ENCODE measurements at regions not wholly inside any gene's neighbourhood (a gene's known extent, or its start where the extent isn't known, plus 50 kb on each side); places are given as distances from the start of the nearest gene placed in this dataset.
"Not testable (repeated sequence)": the region's sequence is repeated elsewhere in the genome, so short reads cannot be mapped to it uniquely, and the experiment has no call there.

- H3K9ac ChIP-seq (ENCODE audit: low read length) = no peak overlapping the region
- no peaks in the 10 kb centered on the region for H3K4me1 ChIP-seq (ENCODE audit: low read length)
- H3K27me3 ChIP-seq (ENCODE audit: low read length) = no peaks in the 10 kb centered on the region
- H3K4me3 ChIP-seq (ENCODE audit: low read length) = no peak overlapping the region
- no peak overlapping the region for H3K27ac ChIP-seq (ENCODE audit: low read length)
- H3K36me3 ChIP-seq (ENCODE audit: insufficient read depth, low read length) = no peaks in the 10 kb centered on the region
- H3K9me2 ChIP-seq (replicated peaks; ENCODE audit: insufficient read depth, low read length) = 0 out of 2 replicates have a peak, but pooled peaks cover 3% of the 10 kb centered on the region
- no peaks in the 10 kb centered on the region for H3K9me3 ChIP-seq (ENCODE audit: low read length)
- DNase-seq = no peak
- H4K20me1 ChIP-seq (ENCODE audit: insufficient read depth, low read depth, low read length) = no peaks in the 10 kb centered on the region
- no peaks in the 10 kb centered on the region for H3K79me2 ChIP-seq (ENCODE audit: low read length)
- no peak overlapping the region for H3K4me2 ChIP-seq (ENCODE audit: low read depth, low read length, poor library complexity, severe bottlenecking)
- H2AFZ ChIP-seq (ENCODE audit: low read length) = no peak overlapping the region
Measured at GRCh38 chr6:94735270-94735669, 842.1 kb upstream of the MANEA start.

GRCh38 chr6:94734751-94735150 lies 842.6 kb upstream of the MANEA start:
- no peak overlapping the region for H2AFZ ChIP-seq (ENCODE audit: low read length)
- H3K9ac ChIP-seq (ENCODE audit: low read length) = no peak overlapping the region
- H3K27me3 ChIP-seq (ENCODE audit: low read length) = no peaks in the 10 kb centered on the region
- no peak overlapping the region for H3K4me3 ChIP-seq (ENCODE audit: low read length)
- H3K36me3 ChIP-seq (ENCODE audit: insufficient read depth, low read length) = no peaks in the 10 kb centered on the region
- no peaks in the 10 kb centered on the region for H3K9me3 ChIP-seq (ENCODE audit: low read length)
- no peak overlapping the region for H3K27ac ChIP-seq (ENCODE audit: low read length)
- H3K4me2 ChIP-seq (ENCODE audit: low read depth, low read length, poor library complexity, severe bottlenecking) = no peak overlapping the region
- no peaks in the 10 kb centered on the region for H3K79me2 ChIP-seq (ENCODE audit: low read length)
- no peak for DNase-seq
- H3K9me2 ChIP-seq (replicated peaks; ENCODE audit: insufficient read depth, low read length) = 0 out of 2 replicates have a peak, but pooled peaks cover 3% of the 10 kb centered on the region
- no peaks in the 10 kb centered on the region for H4K20me1 ChIP-seq (ENCODE audit: insufficient read depth, low read depth, low read length)
- H3K4me1 ChIP-seq (ENCODE audit: low read length) = no peaks in the 10 kb centered on the region

GRCh38 chr6:94733066-94733465 lies 844.3 kb upstream of the MANEA start:
- no peak for DNase-seq
- no peak overlapping the region for H3K27ac ChIP-seq (ENCODE audit: low read length)
- no peak overlapping the region for H3K4me3 ChIP-seq (ENCODE audit: low read length)
- H3K36me3 ChIP-seq (ENCODE audit: insufficient read depth, low read length) = no peaks in the 10 kb centered on the region
- no peak overlapping the region for H3K4me2 ChIP-seq (ENCODE audit: low read depth, low read length, poor library complexity, severe bottlenecking)
- H3K9ac ChIP-seq (ENCODE audit: low read length) = no peak overlapping the region
- H4K20me1 ChIP-seq (ENCODE audit: insufficient read depth, low read depth, low read length) = no peaks in the 10 kb centered on the region
- H3K27me3 ChIP-seq (ENCODE audit: low read length) = no peaks in the 10 kb centered on the region
- no peaks in the 10 kb centered on the region for H3K9me2 ChIP-seq (replicated peaks; ENCODE audit: insufficient read depth, low read length)
- no peaks in the 10 kb centered on the region for H3K79me2 ChIP-seq (ENCODE audit: low read length)
- H3K4me1 ChIP-seq (ENCODE audit: low read length) = no peaks in the 10 kb centered on the region
- no peaks in the 10 kb centered on the region for H3K9me3 ChIP-seq (ENCODE audit: low read length)
- H2AFZ ChIP-seq (ENCODE audit: low read length) = no peak overlapping the region

GRCh38 chr6:94727710-94728109 lies 849.6 kb upstream of the MANEA start:
- H3K79me2 ChIP-seq (ENCODE audit: low read length) = no peaks in the 10 kb centered on the region
- H3K9ac ChIP-seq (ENCODE audit: low read length) = no peak overlapping the region
- H3K9me3 ChIP-seq (ENCODE audit: low read length) = no peaks in the 10 kb centered on the region; the same call in 1 of the 2 replicates
- no peaks in the 10 kb centered on the region for H3K4me1 ChIP-seq (ENCODE audit: low read length)
- H4K20me1 ChIP-seq (ENCODE audit: insufficient read depth, low read depth, low read length) = no peaks in the 10 kb centered on the region
- H3K27me3 ChIP-seq (ENCODE audit: low read length) = no peaks in the 10 kb centered on the region
- no peaks in the 10 kb centered on the region for H3K9me2 ChIP-seq (replicated peaks; ENCODE audit: insufficient read depth, low read length)
- DNase-seq = no peak
- H3K4me2 ChIP-seq (ENCODE audit: low read depth, low read length, poor library complexity, severe bottlenecking) = no peak overlapping the region
- no peak overlapping the region for H3K27ac ChIP-seq (ENCODE audit: low read length)
- no peak overlapping the region for H3K4me3 ChIP-seq (ENCODE audit: low read length)
- no peaks in the 10 kb centered on the region for H3K36me3 ChIP-seq (ENCODE audit: insufficient read depth, low read length)
- no peak overlapping the region for H2AFZ ChIP-seq (ENCODE audit: low read length)

- H3K79me2 ChIP-seq (ENCODE audit: low read length) = no peaks in the 10 kb centered on the region
- H3K9me3 ChIP-seq (ENCODE audit: low read length) = no peaks in the 10 kb centered on the region
- no peaks in the 10 kb centered on the region for H3K36me3 ChIP-seq (ENCODE audit: insufficient read depth, low read length)
Measured at GRCh38 chr6:94721459-94721858, 855.9 kb upstream of the MANEA start.

GRCh38 chr6:94713446-94713845 lies 863.9 kb upstream of the MANEA start:
- Histone ChIP-seq H3K4me1 (ENCODE audit: low read length) (no peaks in the 10 kb centered on the region), H3K9me3 (ENCODE audit: low read length) (no peaks in the 10 kb centered on the region), H3K4me2 (ENCODE audit: low read depth, low read length, poor library complexity, severe bottlenecking) (no peak overlapping the region), H3K9ac (ENCODE audit: low read length) (no peak overlapping the region), H3K4me3 (ENCODE audit: low read length) (no peak overlapping the region), H3K79me2 (ENCODE audit: low read length) (no peaks in the 10 kb centered on the region), H3K36me3 (ENCODE audit: insufficient read depth, low read length) (no peaks in the 10 kb centered on the region), H3K27ac (ENCODE audit: low read length) (no peak overlapping the region), H2AFZ (ENCODE audit: low read length) (no peak overlapping the region), H3K27me3 (ENCODE audit: low read length) (no peaks in the 10 kb centered on the region), H3K9me2 (replicated peaks; ENCODE audit: insufficient read depth, low read length) (no peaks in the 10 kb centered on the region), H4K20me1 (ENCODE audit: insufficient read depth, low read depth, low read length) (no peaks in the 10 kb centered on the region)
- no peak for DNase-seq

More at GRCh38 chr6:94721459-94721858, 855.9 kb upstream of the MANEA start:
- no peak overlapping the region for H3K9ac ChIP-seq (ENCODE audit: low read length)
- no peaks in the 10 kb centered on the region for H3K9me2 ChIP-seq (replicated peaks; ENCODE audit: insufficient read depth, low read length)
- no peaks in the 10 kb centered on the region for H3K27me3 ChIP-seq (ENCODE audit: low read length)
- no peak overlapping the region for H3K4me2 ChIP-seq (ENCODE audit: low read depth, low read length, poor library complexity, severe bottlenecking)
- no peak for DNase-seq
- H3K27ac ChIP-seq (ENCODE audit: low read length) = no peak overlapping the region
- H3K4me1 ChIP-seq (ENCODE audit: low read length) = no peaks in the 10 kb centered on the region
- H3K4me3 ChIP-seq (ENCODE audit: low read length) = no peak overlapping the region
- H4K20me1 ChIP-seq (ENCODE audit: insufficient read depth, low read depth, low read length) = no peaks in the 10 kb centered on the region
- no peak overlapping the region for H2AFZ ChIP-seq (ENCODE audit: low read length)

GRCh38 chr6:94698773-94699172 lies 878.6 kb upstream of the MANEA start:
- Histone ChIP-seq H3K4me3 (ENCODE audit: low read length) (no peak overlapping the region), H3K4me1 (ENCODE audit: low read length) (no peaks in the 10 kb centered on the region), H3K9me3 (ENCODE audit: low read length) (no peaks in the 10 kb centered on the region), H2AFZ (ENCODE audit: low read length) (no peak overlapping the region), H3K36me3 (ENCODE audit: insufficient read depth, low read length) (no peaks in the 10 kb centered on the region), H4K20me1 (ENCODE audit: insufficient read depth, low read depth, low read length) (no peaks in the 10 kb centered on the region), H3K27ac (ENCODE audit: low read length) (no peak overlapping the region), H3K79me2 (ENCODE audit: low read length) (no peaks in the 10 kb centered on the region), H3K4me2 (ENCODE audit: low read depth, low read length, poor library complexity, severe bottlenecking) (no peak overlapping the region), H3K9me2 (replicated peaks; ENCODE audit: insufficient read depth, low read length) (no peaks in the 10 kb centered on the region), H3K27me3 (ENCODE audit: low read length) (no peaks in the 10 kb centered on the region), H3K9ac (ENCODE audit: low read length) (no peak overlapping the region)
- no peak for DNase-seq

- H3K27me3 ChIP-seq (ENCODE audit: low read length); H2AFZ ChIP-seq (ENCODE audit: low read length); H3K4me2 ChIP-seq (ENCODE audit: low read depth, low read length, poor library complexity, severe bottlenecking); H3K36me3 ChIP-seq (ENCODE audit: insufficient read depth, low read length); H3K9me2 ChIP-seq (replicated peaks; ENCODE audit: insufficient read depth, low read length); H3K9ac ChIP-seq (ENCODE audit: low read length); DNase-seq; H3K27ac ChIP-seq (ENCODE audit: low read length); H3K4me1 ChIP-seq (ENCODE audit: low read length); H4K20me1 ChIP-seq (ENCODE audit: insufficient read depth, low read depth, low read length); H3K9me3 ChIP-seq (ENCODE audit: low read length); H3K79me2 ChIP-seq (ENCODE audit: low read length); H3K4me3 ChIP-seq (ENCODE audit: low read length): not testable (repeated sequence)
Measured at GRCh38 chr6:94687255-94687654, 890.1 kb upstream of the MANEA start.

GRCh38 chr6:94683409-94683808 lies 893.9 kb upstream of the MANEA start:
- no peak overlapping the region for H2AFZ ChIP-seq (ENCODE audit: low read length)
- no peaks in the 10 kb centered on the region for H4K20me1 ChIP-seq (ENCODE audit: insufficient read depth, low read depth, low read length)
- no peaks in the 10 kb centered on the region for H3K79me2 ChIP-seq (ENCODE audit: low read length)
- H3K4me2 ChIP-seq (ENCODE audit: low read depth, low read length, poor library complexity, severe bottlenecking) = no peak overlapping the region
- H3K9ac ChIP-seq (ENCODE audit: low read length) = no peak overlapping the region
- no peaks in the 10 kb centered on the region for H3K27me3 ChIP-seq (ENCODE audit: low read length)
- H3K4me3 ChIP-seq (ENCODE audit: low read length) = no peak overlapping the region
- no peaks in the 10 kb centered on the region for H3K4me1 ChIP-seq (ENCODE audit: low read length)
- DNase-seq = no peak
- H3K27ac ChIP-seq (ENCODE audit: low read length) = no peak overlapping the region
- H3K36me3 ChIP-seq (ENCODE audit: insufficient read depth, low read length) = no peaks in the 10 kb centered on the region
- H3K9me3 ChIP-seq (ENCODE audit: low read length) = no peaks in the 10 kb centered on the region
- no peaks in the 10 kb centered on the region for H3K9me2 ChIP-seq (replicated peaks; ENCODE audit: insufficient read depth, low read length)

All from Karpas-422 (cell line).